Lower leg skin (tissue), 3 donors: ENCODE measurements at regions not wholly inside any gene's neighbourhood (a gene's known extent, or its start where the extent isn't known, plus 50 kb on each side); places are given as distances from the start of the nearest gene placed in this dataset.

ENCODE experiments used
- CTCF ChIP-seq, 3 donors: fragments of 450-650 bp; IDR thresholded peaks; one replicate each; pipeline ENCODE4 v1.5.1; 2016; ENCODE audit warnings: antibody characterized with exemption in 3 of 3, mild to moderate bottlenecking in 3 of 3, moderate library complexity in 2 of 3
- POLR2A ChIP-seq, 2 donors: fragments of 450-650 bp; IDR thresholded peaks; one replicate each; pipeline ENCODE4 v1.6.1; 2016 to 2017; ENCODE audit warnings: antibody characterized with exemption in 2 of 2, mild to moderate bottlenecking in 1 of 2, moderate library complexity in 1 of 2

DNA sequence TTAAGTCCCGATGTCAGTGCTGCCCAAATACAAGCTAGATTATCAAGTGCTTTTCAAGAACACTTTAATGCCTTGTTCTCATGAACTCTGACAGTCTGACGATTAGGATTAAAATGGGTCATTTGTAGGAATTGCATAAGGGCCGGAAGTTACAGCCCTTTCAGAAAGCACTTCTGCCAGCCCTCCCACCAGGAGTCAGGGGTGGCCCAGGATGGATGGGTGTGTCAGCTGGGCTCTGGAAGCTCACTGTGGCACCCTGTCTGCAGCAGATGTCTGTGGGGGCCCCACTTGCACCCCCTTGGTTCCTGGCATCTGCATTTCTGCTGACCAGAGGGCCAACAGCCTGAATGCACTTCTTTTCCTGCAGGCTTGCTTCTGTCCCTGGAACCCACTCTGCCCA, 712.7 kb downstream of the UQCRFS1 start:
- TF ChIP-seq CTCF (IDR thresholded peaks at IDR 0.05) (no peak), POLR2A (IDR thresholded peaks at IDR 0.05) (no peak)
